Choroid plexus epithelial cell (primary cell): ENCODE measurements at regions not wholly inside any gene's neighbourhood (a gene's known extent, or its start where the extent isn't known, plus 50 kb on each side); places are given as distances from the start of the nearest gene placed in this dataset.

Experiments used
- DNase-seq: peaks from one replicate; pipeline ENCODE4 v3.0.0-alpha.2; 2010; ENCODE audit warnings: low read depth
- H3K4me3 ChIP-seq: 2 replicates; pipeline ENCODE4 v1.5.1; 2011; ENCODE audit warnings: low read depth, mild to moderate bottlenecking, control low read depth, low read length, moderate library complexity
- TF ChIP-seq, protein P1 (sequence below): conservative IDR thresholded peaks from 2 replicates; pipeline ENCODE4 v1.5.1; 2011; ENCODE audit warnings: low read depth, mild to moderate bottlenecking, control low read depth, inconsistent platforms, low read length, moderate library complexity

DNA sequence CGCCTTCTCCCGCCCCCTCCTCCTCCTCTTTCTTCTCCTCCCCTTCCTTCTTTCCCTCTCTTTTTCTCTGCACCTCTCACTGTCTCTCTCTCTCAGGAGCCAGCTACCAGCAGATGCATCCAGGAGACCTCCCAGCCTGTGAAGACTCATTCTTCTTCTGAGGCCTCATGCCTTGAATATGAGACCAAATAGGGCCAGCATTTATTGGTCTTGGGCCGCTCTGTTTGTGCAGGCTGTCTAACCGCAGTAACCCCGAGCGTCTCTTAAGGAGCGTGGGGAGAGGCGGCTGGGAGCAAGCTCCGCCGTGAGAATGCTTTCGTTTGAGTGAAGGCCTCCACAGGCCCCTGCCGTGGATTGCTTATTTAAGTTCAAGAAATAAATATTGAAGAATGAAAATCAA is 167.0 kb downstream of the NUFIP1 start:
- DNase-seq: peak; percentile 88
- no peak overlapping the region for H3K4me3 ChIP-seq
- TF ChIP-seq, protein P1, sequence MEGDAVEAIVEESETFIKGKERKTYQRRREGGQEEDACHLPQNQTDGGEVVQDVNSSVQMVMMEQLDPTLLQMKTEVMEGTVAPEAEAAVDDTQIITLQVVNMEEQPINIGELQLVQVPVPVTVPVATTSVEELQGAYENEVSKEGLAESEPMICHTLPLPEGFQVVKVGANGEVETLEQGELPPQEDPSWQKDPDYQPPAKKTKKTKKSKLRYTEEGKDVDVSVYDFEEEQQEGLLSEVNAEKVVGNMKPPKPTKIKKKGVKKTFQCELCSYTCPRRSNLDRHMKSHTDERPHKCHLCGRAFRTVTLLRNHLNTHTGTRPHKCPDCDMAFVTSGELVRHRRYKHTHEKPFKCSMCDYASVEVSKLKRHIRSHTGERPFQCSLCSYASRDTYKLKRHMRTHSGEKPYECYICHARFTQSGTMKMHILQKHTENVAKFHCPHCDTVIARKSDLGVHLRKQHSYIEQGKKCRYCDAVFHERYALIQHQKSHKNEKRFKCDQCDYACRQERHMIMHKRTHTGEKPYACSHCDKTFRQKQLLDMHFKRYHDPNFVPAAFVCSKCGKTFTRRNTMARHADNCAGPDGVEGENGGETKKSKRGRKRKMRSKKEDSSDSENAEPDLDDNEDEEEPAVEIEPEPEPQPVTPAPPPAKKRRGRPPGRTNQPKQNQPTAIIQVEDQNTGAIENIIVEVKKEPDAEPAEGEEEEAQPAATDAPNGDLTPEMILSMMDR: no peak

DNA sequence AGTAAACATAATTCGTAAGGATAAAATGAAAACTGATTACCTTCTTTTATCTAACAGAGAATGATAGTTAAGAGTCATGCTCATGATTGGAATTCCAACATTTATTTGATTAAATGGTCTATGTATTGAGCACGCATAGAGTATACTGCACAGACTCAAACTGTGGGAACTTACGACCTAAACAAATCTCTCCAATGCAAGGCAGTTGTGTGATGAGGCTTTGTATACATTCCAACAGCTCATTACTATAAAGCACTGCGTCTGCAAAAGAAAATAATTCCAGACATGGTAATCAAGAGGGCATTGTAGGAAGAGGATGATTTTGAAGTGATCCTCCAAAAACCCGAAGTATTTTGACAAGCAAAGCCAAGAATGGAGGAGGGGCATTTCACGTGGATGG is 169.5 kb downstream of the NUFIP1 start:
- no peak for DNase-seq
- H3K4me3 ChIP-seq: no peak overlapping the region
- TF ChIP-seq, protein P1: no peak

DNA sequence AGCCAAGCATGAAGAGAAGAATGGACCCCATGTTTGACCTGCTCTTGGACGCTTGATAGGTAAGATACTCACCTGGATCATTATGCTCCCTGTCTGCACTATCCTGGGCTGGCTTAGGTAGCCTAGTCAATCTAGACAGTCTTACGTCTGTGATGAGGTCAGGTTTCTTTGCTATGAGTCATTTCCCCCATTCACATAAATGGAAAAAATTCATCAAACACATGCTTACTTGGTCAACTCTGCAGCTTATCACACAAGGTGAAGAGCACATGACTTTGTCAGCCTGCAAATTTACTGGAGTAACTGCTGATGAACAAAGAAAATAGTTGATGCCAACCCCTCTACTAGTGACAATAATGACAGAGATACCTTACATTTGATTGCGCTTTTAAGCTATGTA is 170.0 kb downstream of the NUFIP1 start:
- TF ChIP-seq, protein P1: no peak
- H3K4me3 ChIP-seq: no peak overlapping the region
- peak; percentile 91 for DNase-seq

GRCh38 chr13:44818428-44818827 is 170.8 kb downstream of the NUFIP1 start:
- no peak overlapping the region for H3K4me3 ChIP-seq
- DNase-seq: peak; percentile 65
- TF ChIP-seq, protein P1: peak; percentile 48

DNA sequence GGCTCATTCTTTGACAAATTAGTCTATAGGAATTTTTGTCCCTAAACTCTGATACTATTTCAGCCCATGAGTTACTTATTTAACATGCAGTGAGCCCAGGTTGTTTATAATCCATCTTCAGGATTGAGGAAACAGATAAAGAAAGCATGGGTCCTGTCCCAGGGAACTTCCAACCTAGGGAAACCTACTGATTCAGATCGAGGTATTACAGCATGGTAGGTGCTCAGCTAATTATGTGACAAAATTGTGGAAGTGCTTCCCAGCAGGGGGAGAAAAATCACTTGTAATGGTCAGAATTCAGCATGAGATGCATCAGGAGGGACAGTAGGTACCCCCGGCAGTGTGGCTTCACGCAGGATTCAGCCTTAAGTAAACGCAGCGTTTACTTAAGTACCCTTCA is 171.3 kb downstream of the NUFIP1 start:
- H3K4me3 ChIP-seq: no peak overlapping the region
- no peak for DNase-seq
- TF ChIP-seq, protein P1: no peak

- TF ChIP-seq, protein P1: no peak
- no peak overlapping the region for H3K4me3 ChIP-seq
- DNase-seq: peak; percentile 51
Observed at GRCh38 chr13:44817131-44817671, 172.1 kb downstream of the NUFIP1 start.

- no peak overlapping the region for H3K4me3 ChIP-seq
- DNase-seq: peak; percentile 26
- TF ChIP-seq, protein P1: no peak
Observed at GRCh38 chr13:44816701-44817100, 172.6 kb downstream of the NUFIP1 start.
